GM23248 (cell line): ENCODE measurements at regions not wholly inside any gene's neighbourhood (a gene's known extent, or its start where the extent isn't known, plus 50 kb on each side); places are given as distances from the start of the nearest gene placed in this dataset.

Experiments used
- EZH2 ChIP-seq: fragments of 200-600 bp; sonication (generic); IDR thresholded peaks from 2 replicates; pipeline ENCODE4 v1.6.1; 2018; ENCODE audit warnings: antibody characterized with exemption, mild to moderate bottlenecking; ENCODE audit not compliant: insufficient read depth, poor library complexity, severe bottlenecking
- EZH2phosphoT487 ChIP-seq: fragments of 200-600 bp; sonication (generic); IDR thresholded peaks from 2 replicates; pipeline ENCODE4 v1.6.1; 2018; ENCODE audit warnings: antibody characterized with exemption, moderate library complexity, mild to moderate bottlenecking, low read depth; ENCODE audit not compliant: insufficient read depth

DNA sequence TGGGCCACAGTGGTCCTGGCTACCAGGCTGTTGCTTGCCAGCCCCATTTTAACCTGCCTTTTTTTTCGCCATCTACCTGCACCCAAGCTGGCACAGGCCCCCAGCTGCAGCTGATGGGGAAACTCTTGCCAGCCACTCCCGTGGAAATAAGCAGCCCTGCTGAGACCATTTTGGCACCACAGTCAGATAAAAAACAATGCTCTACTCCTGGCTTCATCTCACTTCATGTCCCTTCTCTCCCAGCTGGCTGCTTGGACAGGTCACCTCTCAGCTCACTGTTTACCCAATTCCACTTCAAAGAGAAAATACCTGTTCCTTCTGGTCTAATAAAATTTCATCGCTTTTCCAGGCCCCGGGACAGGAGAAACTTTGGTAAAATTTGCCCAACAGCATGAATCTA, 322.6 kb upstream of the SLC30A5 start:
- TF ChIP-seq EZH2 = no peak
- no peak for TF ChIP-seq EZH2phosphoT487
